ENCODE measurements at regions not wholly inside any gene's neighbourhood (a gene's known extent, or its start where the extent isn't known, plus 50 kb on each side); places are given as distances from the start of the nearest gene placed in this dataset.

GRCh38 chrY:7326296-7327246, 415.0 kb upstream of the AMELY start:
- TF ChIP-seq, protein P1, sequence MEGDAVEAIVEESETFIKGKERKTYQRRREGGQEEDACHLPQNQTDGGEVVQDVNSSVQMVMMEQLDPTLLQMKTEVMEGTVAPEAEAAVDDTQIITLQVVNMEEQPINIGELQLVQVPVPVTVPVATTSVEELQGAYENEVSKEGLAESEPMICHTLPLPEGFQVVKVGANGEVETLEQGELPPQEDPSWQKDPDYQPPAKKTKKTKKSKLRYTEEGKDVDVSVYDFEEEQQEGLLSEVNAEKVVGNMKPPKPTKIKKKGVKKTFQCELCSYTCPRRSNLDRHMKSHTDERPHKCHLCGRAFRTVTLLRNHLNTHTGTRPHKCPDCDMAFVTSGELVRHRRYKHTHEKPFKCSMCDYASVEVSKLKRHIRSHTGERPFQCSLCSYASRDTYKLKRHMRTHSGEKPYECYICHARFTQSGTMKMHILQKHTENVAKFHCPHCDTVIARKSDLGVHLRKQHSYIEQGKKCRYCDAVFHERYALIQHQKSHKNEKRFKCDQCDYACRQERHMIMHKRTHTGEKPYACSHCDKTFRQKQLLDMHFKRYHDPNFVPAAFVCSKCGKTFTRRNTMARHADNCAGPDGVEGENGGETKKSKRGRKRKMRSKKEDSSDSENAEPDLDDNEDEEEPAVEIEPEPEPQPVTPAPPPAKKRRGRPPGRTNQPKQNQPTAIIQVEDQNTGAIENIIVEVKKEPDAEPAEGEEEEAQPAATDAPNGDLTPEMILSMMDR (IDR thresholded peaks at IDR 0.05; ENCODE audit: poor library complexity, severe bottlenecking): no peak
- TF ChIP-seq MXI1 (conservative IDR thresholded peaks at IDR 0.05; ENCODE audit: poor library complexity, severe bottlenecking) (no peak), TAF1 (IDR thresholded peaks at IDR 0.05; ENCODE audit: low read depth) (no peak), EP300 (conservative IDR thresholded peaks at IDR 0.05; ENCODE audit: poor library complexity, severe bottlenecking) (no peak), RAD21 (conservative IDR thresholded peaks at IDR 0.05) (no peak), EZH2 (IDR thresholded peaks at IDR 0.05; ENCODE audit: borderline replicate concordance, insufficient read depth, low read length, poor library complexity, severe bottlenecking) (no peak), POLR2AphosphoS5 (IDR thresholded peaks at IDR 0.05) (no peak), REST (IDR thresholded peaks at IDR 0.05; ENCODE audit: borderline replicate concordance) (no peak), SMC3 (conservative IDR thresholded peaks at IDR 0.05; ENCODE audit: poor library complexity) (no peak)
